HepG2 (cell line): ENCODE measurements at regions not wholly inside any gene's neighbourhood (a gene's known extent, or its start where the extent isn't known, plus 50 kb on each side); places are given as distances from the start of the nearest gene placed in this dataset.

Source experiments
- ATAC-seq: fragments of 200-7000 bp; cut with Tn5 transposase; 3 replicates; pipeline ENCODE4 v1.9.1; 2020; ENCODE audit warnings: mild to moderate bottlenecking, moderate library complexity
- BruUV-seq: library from RNA; stranded (reverse); fragments of 400-500 nt; replicated peaks from 2 replicates; lab custom pipeline; 2021; lab: Mats Ljungman, UMichigan
- CTCF ChIA-PET: fragments of 300-600 bp; formaldehyde crosslinking; extraction: SDS; loops from one replicate; lab custom pipeline; 2021; ENCODE audit warnings: low total read pairs, inconsistent platforms, low intra/inter-chr PET ratio; lab: Yijun Ruan, JAX
- POLR2A ChIA-PET: fragments of 350-600 bp; sonication (Branson Sonifier 250); formaldehyde crosslinking; loops from one replicate; lab custom pipeline; 2020; ENCODE audit warnings: antibody characterized with exemption, inconsistent platforms; lab: Yijun Ruan, JAX
- DNase-seq: peaks from one replicate; pipeline ENCODE4 v3.0.0-alpha.2; 2015; ENCODE audit warnings: low spot score
- FAIRE-seq: peaks from 3 replicates; lab custom pipeline; 2011; peaks lifted over from hg19 to GRCh38; lab: Jason Lieb, UNC
- H2AFZ ChIP-seq: one replicate; pipeline ENCODE4 v1.6.1; 2011; ENCODE audit warnings: low read length, inconsistent platforms
- H3K27ac ChIP-seq: fragments of 300-600 bp; 3 replicates; pipeline ENCODE4 v1.8.0; 2011; ENCODE audit warnings: mixed run types, mild to moderate bottlenecking, mixed read lengths, low read length, inconsistent platforms; ENCODE audit not compliant: insufficient read depth; ENCODE audit errors: extremely low read length
- H3K27me3 ChIP-seq, 2 experiments: fragments of 200-600 bp in 1 of 2; 2 replicates in 1 of 2; 3 replicates in 1 of 2; pipeline versions ENCODE4 v1.6.0 to v1.8.0; 2011; ENCODE audit warnings: low read length in 2 of 2, mild to moderate bottlenecking in 2 of 2, moderate library complexity in 2 of 2, inconsistent platforms in 1 of 2; ENCODE audit not compliant: insufficient read depth in 2 of 2, control insufficient read depth in 1 of 2
- H3K36me3 ChIP-seq, 2 experiments: fragments of 200-600 bp in 1 of 2; replicated peaks in 1 of 2; 2 replicates in 1 of 2; 3 replicates in 1 of 2; pipeline versions ENCODE4 v1.5.1 to v1.8.0; 2011; ENCODE audit warnings: low read length in 2 of 2, inconsistent platforms in 1 of 2; ENCODE audit not compliant: insufficient read depth in 2 of 2, control insufficient read depth in 1 of 2
- H3K4me1 ChIP-seq: 2 replicates; pipeline ENCODE4 v1.5.1; 2012; ENCODE audit warnings: low read length, inconsistent platforms; ENCODE audit not compliant: insufficient read depth
- H3K4me2 ChIP-seq: 2 replicates; pipeline ENCODE4 v1.6.0; 2011; ENCODE audit warnings: low read depth, low read length, inconsistent platforms
- H3K4me3 ChIP-seq, 3 experiments: fragments of 200-600 bp in 1 of 3; sonication (generic), shearing (Covaris generic) in 1 of 3; replicated peaks in 1 of 3; 2 replicates each; pipeline ENCODE4 v1.5.1; 2011 to 2016; ENCODE audit warnings: low read length in 3 of 3, inconsistent platforms in 2 of 3, low read depth in 2 of 3, mild to moderate bottlenecking in 2 of 3, control low read depth in 1 of 3, mixed read lengths in 1 of 3; ENCODE audit not compliant: insufficient read depth in 1 of 3
- H3K79me2 ChIP-seq: one replicate; pipeline ENCODE4 v1.6.1; 2011; ENCODE audit warnings: low read length, inconsistent platforms; ENCODE audit not compliant: insufficient read depth
- H3K9ac ChIP-seq: 2 replicates; pipeline ENCODE4 v1.6.0; 2011; ENCODE audit warnings: mild to moderate bottlenecking, low read depth, low read length, inconsistent platforms; ENCODE audit not compliant: insufficient read depth
- H3K9me3 ChIP-seq: 2 replicates; pipeline ENCODE4 v1.5.1; 2012; ENCODE audit warnings: mild to moderate bottlenecking, low read length
- H4K20me1 ChIP-seq: 2 replicates; pipeline ENCODE4 v1.6.0; 2011; ENCODE audit warnings: inconsistent platforms, mild to moderate bottlenecking, low read length, moderate library complexity; ENCODE audit not compliant: insufficient read depth
- BCL6 ChIP-seq: IDR thresholded peaks from 2 replicates; pipeline ENCODE4 v1.6.1; 2016; ENCODE audit warnings: missing genetic modification reagents, missing compliant biosample characterization
- CREB1 ChIP-seq, 2 experiments: fragments of 450-650 bp in 1 of 2; IDR thresholded peaks; 2 replicates each; pipeline ENCODE4 v1.6.1; 2016 to 2017; ENCODE audit warnings: control low read depth in 1 of 2, mild to moderate bottlenecking in 1 of 2, missing compliant biosample characterization in 1 of 2, missing genetic modification characterization in 1 of 2
- ETV5 ChIP-seq: IDR thresholded peaks from 2 replicates; pipeline ENCODE4 v1.6.1; 2018; ENCODE audit warnings: missing biosample characterization, missing genetic modification reagents, inconsistent platforms, borderline replicate concordance
- HHEX ChIP-seq: IDR thresholded peaks from 2 replicates; pipeline ENCODE4 v1.6.1; 2016; ENCODE audit warnings: control low read depth
- IKZF1 ChIP-seq: fragments of 450-650 bp; IDR thresholded peaks from 2 replicates; pipeline ENCODE4 v1.7.1; 2016
- KDM3A ChIP-seq: IDR thresholded peaks from 2 replicates; pipeline ENCODE4 v1.6.1; 2018; ENCODE audit warnings: low read depth, missing compliant biosample characterization
- MAF1 ChIP-seq: sonication (generic); formaldehyde crosslinking; IDR thresholded peaks from 2 replicates; pipeline ENCODE4 v1.5.0; 2020; ENCODE audit warnings: missing genetic modification reagents, borderline replicate concordance
- MYC ChIP-seq: sonication (generic); formaldehyde crosslinking; IDR thresholded peaks from 2 replicates; pipeline ENCODE4 v1.9.0; 2021; ENCODE audit warnings: missing genetic modification reagents, borderline replicate concordance
- NONO ChIP-seq, 2 experiments: fragments of 450-650 bp in 1 of 2; sonication (generic) in 1 of 2; formaldehyde crosslinking in 1 of 2; IDR thresholded peaks in 1 of 2; conservative IDR thresholded peaks in 1 of 2; 2 replicates each; pipeline versions ENCODE4 v1.6.1 to v1.8.0; 2017 to 2022; ENCODE audit warnings: mild to moderate bottlenecking in 1 of 2, missing genetic modification reagents in 1 of 2, moderate library complexity in 1 of 2
- NR2F6 ChIP-seq, 2 experiments: IDR thresholded peaks; 2 replicates each; pipeline ENCODE4 v1.6.1; 2016; ENCODE audit warnings: antibody characterized with exemption in 1 of 2, mild to moderate bottlenecking in 1 of 2
- POLR2AphosphoS5 ChIP-seq: IDR thresholded peaks from 2 replicates; pipeline ENCODE4 v1.6.1; 2012; ENCODE audit warnings: low read depth, low read length
- PPARG ChIP-seq: conservative IDR thresholded peaks from 2 replicates; pipeline ENCODE4 v1.6.1; 2016; ENCODE audit warnings: missing biosample characterization, missing genetic modification reagents
- TRAFD1 ChIP-seq: sonication (generic); formaldehyde crosslinking; IDR thresholded peaks from 2 replicates; pipeline ENCODE4 v1.5.1; 2020; ENCODE audit warnings: missing genetic modification reagents, mild to moderate bottlenecking, borderline replicate concordance
- ZFP36 ChIP-seq: fragments of 150-350 bp; IDR thresholded peaks from 2 replicates; pipeline ENCODE4 v1.6.1; 2018; ENCODE audit warnings: borderline replicate concordance, low read length, low read depth; ENCODE audit not compliant: partially characterized antibody
- ZKSCAN8 ChIP-seq: IDR thresholded peaks from 2 replicates; pipeline ENCODE4 v1.6.1; 2016; ENCODE audit warnings: borderline replicate concordance, missing genetic modification reagents, missing compliant biosample characterization
- ZNF18 ChIP-seq: sonication (generic); formaldehyde crosslinking; IDR thresholded peaks from 2 replicates; pipeline ENCODE4 v1.8.0; 2022; ENCODE audit warnings: mild to moderate bottlenecking, missing genetic modification reagents; ENCODE audit not compliant: insufficient replicate concordance
- ZNF772 ChIP-seq: sonication (generic); formaldehyde crosslinking; IDR thresholded peaks from 2 replicates; pipeline ENCODE4 v1.5.0; 2020; ENCODE audit warnings: mild to moderate bottlenecking, missing genetic modification reagents
- ZNF780A ChIP-seq: sonication (generic); formaldehyde crosslinking; IDR thresholded peaks from 2 replicates; pipeline ENCODE4 v1.8.0; 2022; ENCODE audit warnings: mild to moderate bottlenecking, missing genetic modification reagents, moderate library complexity
- WGBS: methylation state at CpG from one replicate; pipeline ENCODE4 v1.1.6; 2017; ENCODE audit warnings: low lambda C conversion rate; 5-methylcytosine and 5-hydroxymethylcytosine counted together
- in situ Hi-C: cut with HindIII; loops from 2 replicates; pipeline ENCODE4 v1.10.0; 2017; ENCODE audit warnings: low pct_unique_long_range_greater_than_20kb; ENCODE audit not compliant: extremely low pct_ligation_motif_present
- intact Hi-C: fragments of 100-400 bp; cut with micrococcal nuclease; formaldehyde crosslinking; loops from one replicate; pipeline ENCODE4 v1.10.0; 2022; ENCODE audit not compliant: unreplicated experiment

- Histone ChIP-seq H4K20me1 (no peaks in the 10 kb centered on the region), H3K79me2 (no peaks in the 10 kb centered on the region), H3K36me3 (no peaks in the 10 kb centered on the region), H3K4me2 (no peak overlapping the region), H2AFZ (no peak overlapping the region), H3K27ac (no peak overlapping the region), H3K4me1 (no peaks in the 10 kb centered on the region), H3K27me3 (no peaks in the 10 kb centered on the region), H3K9me3 (no peaks in the 10 kb centered on the region), H3K4me3 (no peak overlapping the region), H3K9ac (no peak overlapping the region)
- DNase-seq (no peak), FAIRE-seq (no peak), ATAC-seq (no peak)
- ChIA-PET CTCF (no interaction called here), POLR2A (no interaction called here)
- 3% methylated on average over 1 of the region's 1 CpG for WGBS
- in situ Hi-C loops: no loop called here
- TF ChIP-seq CREB1 (IDR thresholded peaks at IDR 0.05) (no peak), CREB1 (CRISPR knock-in tag; IDR thresholded peaks at IDR 0.05) (no peak), HHEX (CRISPR knock-in tag) (no peak)
- BruUV-seq: no TSS peak
- intact Hi-C loops: no loop called here
Measured at GRCh38 chr3:105232553-105232952, 134.2 kb upstream of the ALCAM start.

GRCh38 chr3:105233010-105233409 lies 133.7 kb upstream of the ALCAM start:
- in situ Hi-C loops: no loop called here
- FAIRE-seq: no peak
- intact Hi-C loops: no loop called here
- TF ChIP-seq ZNF18: no peak
- no peak for TF ChIP-seq BCL6 (CRISPR knock-in tag)
- no peak for TF ChIP-seq POLR2AphosphoS5
- no peak for TF ChIP-seq TRAFD1 (CRISPR knock-in tag)
- no peak for TF ChIP-seq PPARG (CRISPR knock-in tag)
- TF ChIP-seq KDM3A (CRISPR knock-in tag): no peak
- no peak for TF ChIP-seq ETV5 (CRISPR knock-in tag)
- no peak for TF ChIP-seq NONO (IDR thresholded peaks at IDR 0.05)
- TF ChIP-seq NONO (CRISPR knock-in tag; conservative IDR thresholded peaks at IDR 0.05): no peak
- TF ChIP-seq MAF1 (CRISPR knock-in tag): no peak
- no peak for TF ChIP-seq ZKSCAN8 (CRISPR knock-in tag)
- no peak for TF ChIP-seq NR2F6 (IDR thresholded peaks at IDR 0.05)
- no peak for TF ChIP-seq NR2F6 (CRISPR knock-in tag; IDR thresholded peaks at IDR 0.05)
- TF ChIP-seq IKZF1: no peak
- no peak for TF ChIP-seq MYC (CRISPR knock-in tag)
- no peak for TF ChIP-seq ZFP36
- TF ChIP-seq ZNF772 (CRISPR knock-in tag): no peak
- TF ChIP-seq ZNF780A (CRISPR knock-in tag): no peak

More at GRCh38 chr3:105233010-105233409, 133.7 kb upstream of the ALCAM start:
- Histone ChIP-seq H3K36me3 (no peaks in the 10 kb centered on the region), H3K9me3 (no peaks in the 10 kb centered on the region), H3K4me2 (no peak overlapping the region), H2AFZ (no peak overlapping the region), H4K20me1 (no peaks in the 10 kb centered on the region), H3K4me3 (no peak overlapping the region), H3K27me3 (no peaks in the 10 kb centered on the region), H3K4me1 (no peaks in the 10 kb centered on the region), H3K79me2 (no peaks in the 10 kb centered on the region), H3K27ac (no peak overlapping the region), H3K9ac (no peak overlapping the region)
- no TSS peak for BruUV-seq
- DNase-seq: no peak
- CTCF ChIA-PET: no interaction called here
- 47% methylated on average over 1 of the region's 1 CpG for WGBS
- ATAC-seq: no peak
- POLR2A ChIA-PET: no interaction called here
